CD4-positive, alpha-beta T cell (primary cell): ENCODE measurements at regions not wholly inside any gene's neighbourhood (a gene's known extent, or its start where the extent isn't known, plus 50 kb on each side); places are given as distances from the start of the nearest gene placed in this dataset.
"Not testable (repeated sequence)": the region's sequence is repeated elsewhere in the genome, so short reads cannot be mapped to it uniquely, and the experiment has no call there.

Experiments used
- ATAC-seq: fragments of 200-7000 bp; cut with Tn5 transposase; one replicate; pipeline ENCODE4 v1.10.0; 2022; ENCODE audit warnings: mild to moderate bottlenecking; ENCODE audit not compliant: poor library complexity
- CTCF ChIA-PET: fragments of 350-600 bp; sonication (Branson Sonifier 250); formaldehyde crosslinking; loops from one replicate; lab custom pipeline; 2021; ENCODE audit warnings: antibody characterized with exemption, inconsistent platforms; lab: Charles Lee
- POLR2A ChIA-PET: fragments of 350-600 bp; sonication (Branson Sonifier 250); formaldehyde crosslinking; loops from one replicate; lab custom pipeline; 2021; ENCODE audit warnings: antibody characterized with exemption, inconsistent platforms; lab: Charles Lee
- DNase-seq, 14 experiments: peaks; one replicate each; pipeline ENCODE4 v3.0.0-alpha.2; 2013 to 2020; ENCODE audit warnings: mixed read lengths in 2 of 14
- H3K27ac ChIP-seq, 2 donors: one replicate each; pipeline versions ENCODE4 v1.5.1 to v1.7.0; 2013; ENCODE audit warnings: low read length in 2 of 2, low read depth in 1 of 2, mild to moderate bottlenecking in 1 of 2
- H3K27me3 ChIP-seq, 2 experiments: 1 replicate in 1 of 2; 2 replicates in 1 of 2; pipeline versions ENCODE4 v1.6.1 to v1.7.0; 2013; ENCODE audit warnings: low read length in 2 of 2, control low read depth in 1 of 2, mild to moderate bottlenecking in 1 of 2, moderate library complexity in 1 of 2; ENCODE audit not compliant: insufficient read depth in 2 of 2, control insufficient read depth in 1 of 2
- H3K36me3 ChIP-seq: one replicate; pipeline ENCODE4 v1.6.1; 2013; ENCODE audit warnings: low read length, control low read depth; ENCODE audit not compliant: insufficient read depth
- H3K4me1 ChIP-seq: one replicate; pipeline ENCODE4 v1.6.1; 2013; ENCODE audit warnings: low read length, control low read depth; ENCODE audit not compliant: insufficient read depth
- H3K4me3 ChIP-seq: one replicate; pipeline ENCODE4 v1.5.1; 2013; ENCODE audit warnings: mild to moderate bottlenecking, low read length, moderate library complexity
- H3K9me3 ChIP-seq, 2 experiments: 1 replicate in 1 of 2; 2 replicates in 1 of 2; pipeline versions ENCODE4 v1.6.1 to v1.7.0; 2013; ENCODE audit warnings: low read length in 2 of 2, mild to moderate bottlenecking in 2 of 2, control low read depth in 1 of 2, moderate library complexity in 1 of 2; ENCODE audit not compliant: control insufficient read depth in 1 of 2, insufficient read depth in 1 of 2
- H3K27ac Mint-ChIP-seq: one replicate; pipeline ENCODE4 v1.8.0; 2020; ENCODE audit warnings: mixed read lengths
- H3K27me3 Mint-ChIP-seq: one replicate; pipeline ENCODE4 v1.8.0; 2021; ENCODE audit warnings: mixed read lengths
- H3K36me3 Mint-ChIP-seq: one replicate; pipeline ENCODE4 v1.8.0; 2021; ENCODE audit warnings: low read depth, mixed read lengths
- H3K4me1 Mint-ChIP-seq: one replicate; pipeline ENCODE4 v1.8.0; 2021; ENCODE audit warnings: low read depth, mixed read lengths
- H3K4me3 Mint-ChIP-seq: one replicate; pipeline ENCODE4 v1.8.0; 2020; ENCODE audit warnings: mild to moderate bottlenecking, mixed read lengths
- H3K9me3 Mint-ChIP-seq: one replicate; pipeline ENCODE4 v1.8.0; 2020; ENCODE audit warnings: mixed read lengths
- CTCF ChIP-seq: fragments of 200-600 bp; IDR thresholded peaks from one replicate; pipeline ENCODE4 v1.8.0; 2022; ENCODE audit warnings: antibody characterized with exemption, mild to moderate bottlenecking
- intact Hi-C, 2 experiments: fragments of 100-400 bp; cut with DNase I in 1 of 2; cut with micrococcal nuclease in 1 of 2; formaldehyde crosslinking; loops; one replicate each; pipeline versions ENCODE4 v1.15.1 to v1.9.0; 2023 to 2025; cut with DNase I, micrococcal nuclease

GRCh38 chr9:28487561-28487960 is 914.3 kb upstream of the C9orf72 start:
- CTCF ChIA-PET = no interaction called here
- Histone ChIP-seq H3K4me3 (no peak overlapping the region), H3K36me3 (no peaks in the 10 kb centered on the region), H3K27ac (no peak overlapping the region), H3K4me1 (no peaks in the 10 kb centered on the region), H3K9me3 (no peaks in the 10 kb centered on the region), H3K27me3 (no peaks in the 10 kb centered on the region)
- Mint-ChIP-seq H3K27ac (no peak overlapping the region), H3K4me1 (no peaks in the 10 kb centered on the region), H3K4me3 (no peak overlapping the region), H3K36me3 (no peaks in the 10 kb centered on the region), H3K9me3 (no peaks in the 10 kb centered on the region), H3K27me3 (no peaks in the 10 kb centered on the region)
- TF ChIP-seq CTCF = no peak
- ATAC-seq (no peak), DNase-seq (no peak)
- POLR2A ChIA-PET = no interaction called here
- intact Hi-C loops = no loop called here

DNA sequence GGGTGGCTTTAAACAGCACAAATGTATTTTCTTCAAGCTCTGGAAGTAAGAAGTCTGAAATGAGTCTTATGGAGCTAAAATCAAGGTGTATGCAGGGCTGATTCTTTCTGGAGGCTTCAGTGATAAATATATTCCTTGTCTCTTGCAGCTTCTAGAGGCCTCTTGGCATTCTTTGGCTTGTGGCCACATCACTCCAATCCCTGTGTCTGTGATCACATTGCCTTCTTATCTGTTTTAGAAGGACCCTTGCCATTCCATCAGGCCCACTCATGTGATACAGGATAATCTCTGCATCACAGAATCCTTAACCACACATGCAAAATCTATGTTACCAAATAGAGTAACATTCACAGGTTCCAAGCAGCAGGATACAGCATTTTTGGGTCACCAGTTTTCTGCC is 917.8 kb upstream of the C9orf72 start:
- no peaks in the 10 kb centered on the region for H3K36me3 ChIP-seq
- H3K4me3 ChIP-seq = no peak overlapping the region
- Mint-ChIP-seq H3K9me3 (peaks cover 6% of the 10 kb centered on the region), H3K27ac (no peak overlapping the region), H3K36me3 (no peaks in the 10 kb centered on the region), H3K4me3 (no peak overlapping the region), H3K4me1 (no peaks in the 10 kb centered on the region), H3K27me3 (no peaks in the 10 kb centered on the region)
- no peak for TF ChIP-seq CTCF
- no peaks in the 10 kb centered on the region for H3K27me3 ChIP-seq
- ChIA-PET POLR2A (no interaction called here), CTCF (interaction anchor here (1.0 kb wide), 1 partner anchor 11 kb away, joined by 3 read pairs; no protein-coding TSS in a partner anchor)
- no peaks in the 10 kb centered on the region for H3K4me1 ChIP-seq
- no peaks in the 10 kb centered on the region for H3K9me3 ChIP-seq
- no peak overlapping the region for H3K27ac ChIP-seq
- no peak for ATAC-seq
- no peak for DNase-seq
- intact Hi-C loops = no loop called here

DNA sequence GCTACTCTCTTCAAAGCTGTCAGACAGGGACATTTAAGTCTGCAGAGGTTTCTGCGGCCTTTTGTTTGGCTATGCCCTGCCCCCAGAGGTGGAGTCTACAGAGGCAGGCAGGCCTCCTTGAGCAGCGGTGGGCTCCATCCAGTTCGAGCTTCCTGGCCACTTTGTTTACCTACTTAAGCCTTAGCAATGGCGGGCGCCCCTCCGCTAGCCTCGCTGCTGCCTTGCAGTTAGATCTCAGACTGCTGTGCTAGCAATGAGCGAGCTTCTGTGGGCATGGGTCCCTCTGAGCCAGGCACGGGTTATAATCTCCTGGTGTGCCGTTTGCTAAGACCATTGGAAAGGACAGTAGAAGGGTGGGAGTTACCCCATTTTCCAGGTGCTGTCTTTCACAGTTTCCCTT is 924.9 kb upstream of the C9orf72 start:
- H3K4me3 Mint-ChIP-seq, H3K36me3 ChIP-seq, intact Hi-C loops, H3K4me1 ChIP-seq, H3K27me3 Mint-ChIP-seq, H3K36me3 Mint-ChIP-seq, H3K4me1 Mint-ChIP-seq, DNase-seq, H3K27ac ChIP-seq, H3K4me3 ChIP-seq, H3K9me3 Mint-ChIP-seq, H3K9me3 ChIP-seq, POLR2A ChIA-PET, H3K27ac Mint-ChIP-seq, CTCF ChIA-PET, ATAC-seq, H3K27me3 ChIP-seq: not testable (repeated sequence)

- TF ChIP-seq CTCF = no peak
- H3K9me3 ChIP-seq = peaks cover 0 to 7% of the 10 kb centered on the region in 2 experiments
These were observed 928.9 kb upstream of the C9orf72 start for GRCh38 chr9:28502189-28502588.

More at GRCh38 chr9:28502189-28502588, 928.9 kb upstream of the C9orf72 start:
- ChIA-PET CTCF (interaction anchor here (1.1 kb wide), 1 partner anchor 12 kb away, joined by 3 read pairs; no protein-coding TSS in a partner anchor), POLR2A (no interaction called here)
- ATAC-seq (no peak), DNase-seq (no peak)
- Histone ChIP-seq H3K4me3 (no peak overlapping the region), H3K4me1 (no peaks in the 10 kb centered on the region), H3K36me3 (no peaks in the 10 kb centered on the region), H3K27ac (no peak overlapping the region), H3K27me3 (no peaks in the 10 kb centered on the region)
- Mint-ChIP-seq H3K4me1 (no peaks in the 10 kb centered on the region), H3K27me3 (no peaks in the 10 kb centered on the region), H3K27ac (no peak overlapping the region), H3K9me3 (peaks cover 2% of the 10 kb centered on the region), H3K4me3 (no peak overlapping the region), H3K36me3 (no peaks in the 10 kb centered on the region)
- intact Hi-C loops = no loop called here
